ENCODE measurements at regions not wholly inside any gene's neighbourhood (a gene's known extent, or its start where the extent isn't known, plus 50 kb on each side); places are given as distances from the start of the nearest gene placed in this dataset.

GRCh38 chr17:79539944-79540705, 70.7 kb downstream of the RBFOX3 start:
- no peak for DNase-seq

- no peak for DNase-seq
These were observed 72.6 kb downstream of the RBFOX3 start for GRCh38 chr17:79538291-79538690.

- DNase-seq = no peak
These were observed 73.2 kb downstream of the RBFOX3 start for GRCh38 chr17:79537686-79538085.

GRCh38 chr17:79537061-79537460, 73.8 kb downstream of the RBFOX3 start:
- DNase-seq = no peak

GRCh38 chr17:79536212-79536840, 74.5 kb downstream of the RBFOX3 start:
- DNase-seq = no peak

- DNase-seq = no peak
These were observed 75.2 kb downstream of the RBFOX3 start for GRCh38 chr17:79535728-79536025.

- DNase-seq = no peak
These were observed 75.8 kb downstream of the RBFOX3 start for GRCh38 chr17:79534851-79535727.

GRCh38 chr17:79534111-79534510, 76.7 kb downstream of the RBFOX3 start:
- no peak for DNase-seq

- DNase-seq = no peak
These were observed 77.7 kb downstream of the RBFOX3 start for GRCh38 chr17:79533116-79533515.

GRCh38 chr17:79532107-79532790, 78.6 kb downstream of the RBFOX3 start:
- DNase-seq = no peak

GRCh38 chr17:79531191-79532095, 79.4 kb downstream of the RBFOX3 start:
- no peak for DNase-seq

- no peak for DNase-seq
These were observed 80.3 kb downstream of the RBFOX3 start for GRCh38 chr17:79530361-79531105.

GRCh38 chr17:79529661-79530081, 81.2 kb downstream of the RBFOX3 start:
- no peak for DNase-seq

- DNase-seq = no peak
These were observed 82.2 kb downstream of the RBFOX3 start for GRCh38 chr17:79528592-79529125.

- no peak for DNase-seq
These were observed 83.5 kb downstream of the RBFOX3 start for GRCh38 chr17:79527306-79527705.

GRCh38 chr17:79525793-79526677, 84.8 kb downstream of the RBFOX3 start:
- DNase-seq = no peak

- DNase-seq = no peak
These were observed 86.4 kb downstream of the RBFOX3 start for GRCh38 chr17:79524213-79525187.

- no peak for DNase-seq
These were observed 88.4 kb downstream of the RBFOX3 start for GRCh38 chr17:79522414-79522813.

GRCh38 chr17:79521225-79521624, 89.6 kb downstream of the RBFOX3 start:
- DNase-seq = no peak

Measured in effector CD8-positive, alpha-beta T cell (primary cell).